ENCODE measurements at regions not wholly inside any gene's neighbourhood (a gene's known extent, or its start where the extent isn't known, plus 50 kb on each side); places are given as distances from the start of the nearest gene placed in this dataset.

DNA sequence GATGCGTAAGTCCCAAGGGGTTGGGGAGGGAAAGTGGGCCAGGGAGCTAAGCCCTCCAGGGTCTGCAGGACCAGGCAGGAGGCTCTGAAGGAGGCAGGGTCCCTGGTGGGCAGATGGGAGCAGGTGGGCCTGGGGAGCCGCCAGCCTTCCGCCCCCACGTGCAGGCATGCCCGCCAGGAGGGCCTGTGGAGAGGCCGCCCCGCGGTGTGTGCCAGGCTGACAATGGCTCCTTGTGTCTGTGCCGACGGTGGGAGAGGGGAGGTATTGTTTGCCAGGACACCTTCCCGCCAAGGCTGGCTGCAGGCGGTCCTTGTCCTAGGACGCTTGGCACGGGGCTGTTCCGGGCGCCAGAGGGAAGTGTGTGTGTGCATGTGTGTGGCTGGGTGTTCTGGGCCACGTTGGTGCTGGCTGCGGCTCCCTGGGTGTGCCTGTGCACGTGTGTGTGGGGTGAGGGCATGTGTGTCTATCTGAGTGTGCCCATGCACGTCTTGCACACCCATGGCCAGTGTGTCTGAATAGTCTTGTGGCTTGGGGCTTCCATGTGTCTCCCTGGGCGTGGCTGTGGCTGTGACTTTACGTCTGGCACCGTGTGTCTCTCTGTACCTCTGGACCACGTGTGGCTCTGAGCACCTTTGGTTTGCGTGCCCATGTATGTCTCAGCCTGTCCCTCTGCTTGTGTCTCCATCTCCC is 153.0 kb downstream of the CEBPB start:
- Histone ChIP-seq H3K36me3 (ENCODE audit: control insufficient read depth in 2 of 3, insufficient read depth in 3 of 3, low read length in 3 of 3) (no peaks in the 10 kb centered on the region), H3K9ac (ENCODE audit: low read length in 3 of 3) (no peak overlapping the region), H3K27ac (ENCODE audit: low read depth in 2 of 2, low read length in 2 of 2) (no peak overlapping the region), H3K4me1 (ENCODE audit: control insufficient read depth in 2 of 3, insufficient read depth in 2 of 3, low read depth in 1 of 3, low read length in 3 of 3) (peaks cover 0 to 26% (median 24%) of the 10 kb centered on the region in 3 donors), H3K27me3 (ENCODE audit: control insufficient read depth, insufficient read depth, low read length) (no peaks in the 10 kb centered on the region), H3K4me3 (ENCODE audit: low read length in 3 of 3) (no peak overlapping the region), H3K9me3 (ENCODE audit: control insufficient read depth in 2 of 3, insufficient read depth in 1 of 3, low read length in 3 of 3) (no peaks in the 10 kb centered on the region)
- TF ChIP-seq, protein P1, sequence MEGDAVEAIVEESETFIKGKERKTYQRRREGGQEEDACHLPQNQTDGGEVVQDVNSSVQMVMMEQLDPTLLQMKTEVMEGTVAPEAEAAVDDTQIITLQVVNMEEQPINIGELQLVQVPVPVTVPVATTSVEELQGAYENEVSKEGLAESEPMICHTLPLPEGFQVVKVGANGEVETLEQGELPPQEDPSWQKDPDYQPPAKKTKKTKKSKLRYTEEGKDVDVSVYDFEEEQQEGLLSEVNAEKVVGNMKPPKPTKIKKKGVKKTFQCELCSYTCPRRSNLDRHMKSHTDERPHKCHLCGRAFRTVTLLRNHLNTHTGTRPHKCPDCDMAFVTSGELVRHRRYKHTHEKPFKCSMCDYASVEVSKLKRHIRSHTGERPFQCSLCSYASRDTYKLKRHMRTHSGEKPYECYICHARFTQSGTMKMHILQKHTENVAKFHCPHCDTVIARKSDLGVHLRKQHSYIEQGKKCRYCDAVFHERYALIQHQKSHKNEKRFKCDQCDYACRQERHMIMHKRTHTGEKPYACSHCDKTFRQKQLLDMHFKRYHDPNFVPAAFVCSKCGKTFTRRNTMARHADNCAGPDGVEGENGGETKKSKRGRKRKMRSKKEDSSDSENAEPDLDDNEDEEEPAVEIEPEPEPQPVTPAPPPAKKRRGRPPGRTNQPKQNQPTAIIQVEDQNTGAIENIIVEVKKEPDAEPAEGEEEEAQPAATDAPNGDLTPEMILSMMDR (IDR thresholded peaks at IDR 0.05; ENCODE audit: borderline replicate concordance, extremely low read depth, insufficient read depth), result no peak
- FAIRE-seq, result no peak
- intact Hi-C loops (cut with DNase I), result no loop called here
- no peak for DNase-seq

GRCh38 chr20:50344232-50345071 is 153.8 kb downstream of the CEBPB start:
- Histone ChIP-seq H3K36me3 (ENCODE audit: control insufficient read depth in 2 of 3, insufficient read depth in 3 of 3, low read length in 3 of 3) (no peaks in the 10 kb centered on the region), H3K9me3 (ENCODE audit: control insufficient read depth in 2 of 3, insufficient read depth in 1 of 3, low read length in 3 of 3) (no peaks in the 10 kb centered on the region), H3K4me3 (ENCODE audit: low read length in 3 of 3) (no peak overlapping the region), H3K4me1 (ENCODE audit: control insufficient read depth in 2 of 3, insufficient read depth in 2 of 3, low read depth in 1 of 3, low read length in 3 of 3) (peaks cover 0 to 25% (median 24%) of the 10 kb centered on the region in 3 donors), H3K9ac (ENCODE audit: low read length in 3 of 3) (no peak overlapping the region), H3K27me3 (ENCODE audit: control insufficient read depth, insufficient read depth, low read length) (no peaks in the 10 kb centered on the region), H3K27ac (ENCODE audit: low read depth in 2 of 2, low read length in 2 of 2) (peak overlapping the region in 1 of 2 donors; percentile 48)
- DNase-seq, result no peak
- intact Hi-C loops (cut with DNase I), result no loop called here
- no peak for FAIRE-seq
- TF ChIP-seq, protein P1 (IDR thresholded peaks at IDR 0.05; ENCODE audit: borderline replicate concordance, extremely low read depth, insufficient read depth), result no peak

DNA sequence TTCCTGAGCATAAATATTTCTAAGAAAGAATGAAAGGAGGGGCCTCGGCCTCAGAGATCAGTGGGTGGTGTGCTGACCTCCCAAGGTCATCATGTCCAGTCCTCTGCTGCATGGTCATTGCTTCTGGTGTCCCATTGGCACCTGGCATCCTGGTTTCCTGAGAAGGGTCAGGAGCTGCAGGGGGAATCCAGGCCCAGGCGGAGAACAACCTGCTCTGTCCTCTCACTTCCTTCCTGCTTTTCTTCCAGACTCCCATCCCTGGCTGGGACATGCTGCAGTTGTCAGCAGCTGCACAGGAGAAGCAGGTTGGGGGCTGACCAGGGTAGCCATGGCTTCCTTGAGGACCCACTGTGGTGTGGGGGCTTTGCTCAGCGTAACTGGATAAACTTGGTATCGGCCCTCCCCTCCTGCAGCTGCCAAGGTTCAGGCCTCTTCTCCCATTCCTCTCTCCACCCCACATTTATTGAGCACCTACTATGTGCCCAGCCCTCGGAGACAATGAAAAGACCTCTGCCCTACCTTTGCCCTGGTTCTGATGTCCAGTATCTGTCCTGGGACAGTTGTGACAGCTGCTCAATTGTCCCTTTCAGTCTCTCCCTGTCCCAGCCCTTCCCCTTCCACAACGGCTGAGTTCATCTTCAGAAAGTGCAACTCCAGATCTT is 155.2 kb downstream of the CEBPB start:
- no peak for DNase-seq
- Histone ChIP-seq H3K36me3 (ENCODE audit: control insufficient read depth in 2 of 3, insufficient read depth in 3 of 3, low read length in 3 of 3) (no peaks in the 10 kb centered on the region), H3K27me3 (ENCODE audit: control insufficient read depth, insufficient read depth, low read length) (no peaks in the 10 kb centered on the region), H3K9me3 (ENCODE audit: control insufficient read depth in 2 of 3, insufficient read depth in 1 of 3, low read length in 3 of 3) (no peaks in the 10 kb centered on the region), H3K4me3 (ENCODE audit: low read length in 3 of 3) (no peak overlapping the region), H3K4me1 (ENCODE audit: control insufficient read depth in 2 of 3, insufficient read depth in 2 of 3, low read depth in 1 of 3, low read length in 3 of 3) (peaks cover 0 to 24% (median 23%) of the 10 kb centered on the region in 3 donors), H3K9ac (ENCODE audit: low read length in 3 of 3) (no peak overlapping the region), H3K27ac (ENCODE audit: low read depth in 2 of 2, low read length in 2 of 2) (peak overlapping the region; percentile 59 to 70)
- FAIRE-seq, result no peak
- TF ChIP-seq, protein P1 (IDR thresholded peaks at IDR 0.05; ENCODE audit: borderline replicate concordance, extremely low read depth, insufficient read depth), result no peak
- intact Hi-C loops (cut with DNase I), result no loop called here

All from kidney (tissue), 13 donors.